NCI-H2227 treated with DMSO at 0.1 percent for 48 hours (cell line): ENCODE measurements at regions not wholly inside any gene's neighbourhood (a gene's known extent, or its start where the extent isn't known, plus 50 kb on each side); places are given as distances from the start of the nearest gene placed in this dataset.

ENCODE experiments used
- DNase-seq: peaks from one replicate; lab custom pipeline; 2025; lab: John Stamatoyannopoulos, UW

GRCh38 chr3:53949541-53949940 lies 57.9 kb upstream of the SELENOK start:
- DNase-seq, result peak; percentile 17

- no peak for DNase-seq
Measured at GRCh38 chr3:53948174-53948573, 56.5 kb upstream of the SELENOK start.

- DNase-seq, result no peak
Measured at GRCh38 chr3:53944028-53944427, 52.4 kb upstream of the SELENOK start.

- DNase-seq, result no peak
Measured at GRCh38 chr3:53941950-53942349, 50.3 kb upstream of the SELENOK start.
